DND-41 (cell line): ENCODE measurements at regions not wholly inside any gene's neighbourhood (a gene's known extent, or its start where the extent isn't known, plus 50 kb on each side); places are given as distances from the start of the nearest gene placed in this dataset.

Experiments used
- CTCF ChIP-seq: IDR thresholded peaks from 2 replicates; pipeline ENCODE4 v1.5.1; 2012; ENCODE audit warnings: borderline replicate concordance, low read length, moderate library complexity, mild to moderate bottlenecking; ENCODE audit not compliant: poor library complexity, severe bottlenecking; ENCODE audit errors: extremely low read depth
- EZH2 ChIP-seq: IDR thresholded peaks from 3 replicates; pipeline ENCODE4 v1.6.1; 2012; ENCODE audit warnings: borderline replicate concordance, low read depth, mild to moderate bottlenecking, moderate library complexity, low read length, inconsistent platforms; ENCODE audit not compliant: severe bottlenecking

GRCh38 chr19:32219881-32220472 is 125.4 kb upstream of the ZNF507 start:
- TF ChIP-seq CTCF (no peak), EZH2 (no peak)
